ENCODE measurements at regions not wholly inside any gene's neighbourhood (a gene's known extent, or its start where the extent isn't known, plus 50 kb on each side); places are given as distances from the start of the nearest gene placed in this dataset.

DNA sequence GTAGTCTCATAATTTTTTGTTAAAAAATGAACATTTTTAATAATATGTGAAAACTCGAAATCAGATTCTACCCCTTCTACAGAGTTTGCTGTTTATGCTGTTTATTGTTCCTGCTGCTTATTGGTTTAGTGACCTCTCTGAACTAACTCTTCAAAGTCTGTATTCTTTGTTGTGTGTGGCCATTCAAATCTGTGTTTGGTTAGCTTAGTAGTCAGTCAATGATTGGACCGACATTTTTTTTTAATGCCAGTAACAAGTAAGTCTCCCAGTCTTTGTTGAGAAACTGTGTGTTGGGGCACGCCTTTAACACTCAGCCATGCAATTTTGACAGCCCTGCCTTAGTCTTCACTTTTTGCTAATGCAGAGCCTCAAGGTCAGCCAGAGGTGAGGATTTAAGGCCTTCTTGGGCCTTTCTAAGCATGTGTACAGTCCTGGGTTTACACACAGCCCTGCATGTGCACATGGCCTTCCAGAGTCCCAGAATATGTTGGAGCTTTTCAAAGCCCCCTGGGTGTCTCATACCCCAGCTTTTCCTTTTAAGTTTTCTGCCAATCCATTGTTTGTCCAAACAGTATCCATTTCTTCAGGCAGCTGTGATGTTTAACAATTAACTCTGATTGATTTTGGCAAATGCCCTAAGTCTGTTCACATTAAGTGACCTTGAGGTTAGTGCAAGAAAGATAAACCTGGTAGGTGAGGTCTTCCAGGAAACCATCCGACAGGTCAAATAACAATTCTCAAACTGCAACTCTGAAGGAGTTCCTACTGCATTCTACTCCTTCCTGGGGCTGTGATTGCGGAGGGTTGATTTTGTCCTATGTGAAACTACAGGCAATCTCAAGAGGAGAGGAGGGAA, 389.3 kb downstream of the PMP22 start:
- no peak for DNase-seq

- DNase-seq = no peak
Observed at GRCh38 chr17:14873996-14874395, 391.1 kb downstream of the PMP22 start.

DNA sequence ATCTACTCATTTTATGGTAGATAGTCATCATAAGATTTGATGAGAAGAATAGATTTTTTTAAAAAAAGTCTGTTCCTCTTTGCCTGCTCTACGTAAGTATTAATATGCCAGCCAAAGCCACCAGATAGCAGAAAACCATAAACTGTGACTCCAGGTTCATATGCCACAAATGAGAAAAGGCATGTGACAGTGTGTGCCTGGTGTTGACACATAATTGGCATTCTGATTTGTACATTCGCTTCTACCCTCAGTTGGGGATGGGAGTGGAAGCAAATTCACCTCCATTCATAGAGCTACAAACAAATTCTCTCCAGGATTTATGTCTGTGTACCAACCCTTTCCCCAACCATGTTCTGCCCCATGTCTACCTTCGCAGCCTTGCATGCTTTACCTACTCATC, 391.6 kb downstream of the PMP22 start:
- DNase-seq = no peak

GRCh38 chr17:14871921-14872320, 393.2 kb downstream of the PMP22 start:
- DNase-seq = no peak

DNA sequence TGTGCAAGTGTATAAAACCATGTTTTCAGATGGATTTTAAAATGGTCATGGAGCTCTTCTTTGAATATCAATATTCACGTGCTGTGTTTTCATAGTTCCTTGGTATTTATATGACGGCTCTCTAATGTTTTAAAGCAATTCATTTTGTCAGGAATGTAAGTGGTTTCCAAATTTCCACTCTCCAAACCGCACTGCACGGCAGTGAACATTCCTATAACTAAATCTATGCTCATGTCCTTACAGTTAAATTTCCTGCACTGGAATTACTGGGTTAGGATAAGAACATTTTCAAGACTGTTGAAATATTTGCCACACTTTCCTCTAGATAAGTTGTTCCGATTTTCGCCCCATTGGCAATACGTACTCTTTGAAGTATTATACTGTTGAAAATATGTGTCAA, 398.9 kb downstream of the PMP22 start:
- DNase-seq = no peak

DNA sequence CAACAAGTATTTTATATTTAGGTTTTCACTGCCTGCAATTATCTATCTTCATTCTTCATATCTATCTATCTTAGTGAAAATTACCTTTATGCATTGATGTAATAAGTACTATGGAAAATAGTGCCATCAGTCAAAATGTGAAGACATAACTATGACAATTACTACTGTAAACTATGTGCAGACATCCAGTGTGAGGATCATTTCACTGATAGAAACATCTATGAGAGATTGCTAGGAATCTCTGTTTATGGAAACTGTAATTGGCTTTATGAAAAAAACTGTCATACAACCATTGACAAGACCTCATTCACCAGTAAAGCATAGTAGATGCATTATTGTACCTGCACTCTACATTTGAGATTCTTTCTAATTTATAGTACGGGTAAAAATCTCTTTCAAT, 401.0 kb downstream of the PMP22 start:
- DNase-seq = no peak

DNA sequence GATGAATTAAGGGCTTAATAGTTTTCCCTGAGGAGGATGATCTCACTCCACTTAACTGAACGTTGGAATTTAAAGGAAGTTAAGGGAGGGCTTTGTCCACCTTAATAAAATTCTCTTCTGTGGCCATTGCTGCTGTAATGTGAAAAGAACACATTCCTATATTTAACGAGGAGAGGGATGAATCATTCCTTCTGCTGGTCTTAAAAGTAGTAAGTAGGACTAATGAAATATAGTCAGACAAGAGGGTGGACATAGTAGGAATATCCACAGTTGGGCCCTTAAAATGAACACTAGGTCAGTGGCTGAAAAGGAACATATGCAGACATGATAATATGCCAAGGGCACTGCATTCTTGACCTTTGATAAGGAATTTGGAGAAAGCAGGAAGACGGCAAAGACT, 405.6 kb downstream of the PMP22 start:
- DNase-seq = no peak

- no peak for DNase-seq
Observed at GRCh38 chr17:14856176-14856575, 408.9 kb downstream of the PMP22 start.

DNA sequence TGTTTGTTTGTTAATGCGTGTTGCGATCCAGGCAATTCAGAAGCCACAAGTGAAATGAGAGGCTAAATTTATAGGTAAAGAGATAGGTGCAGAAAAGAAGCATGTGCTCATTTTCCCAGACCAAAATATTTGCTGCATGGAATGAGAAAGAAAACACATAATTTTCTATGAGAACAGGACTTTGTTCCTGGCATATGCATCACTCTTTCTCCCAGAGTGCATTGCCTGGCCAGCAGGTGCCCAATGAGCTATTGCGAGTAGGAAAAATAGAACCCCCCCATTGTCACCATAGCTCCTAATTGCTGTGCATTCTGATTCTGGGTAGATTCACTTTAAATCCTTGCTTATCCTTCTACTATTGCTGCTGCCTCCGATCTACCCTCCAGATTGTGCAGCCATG, 410.4 kb downstream of the PMP22 start:
- DNase-seq = no peak

DNA sequence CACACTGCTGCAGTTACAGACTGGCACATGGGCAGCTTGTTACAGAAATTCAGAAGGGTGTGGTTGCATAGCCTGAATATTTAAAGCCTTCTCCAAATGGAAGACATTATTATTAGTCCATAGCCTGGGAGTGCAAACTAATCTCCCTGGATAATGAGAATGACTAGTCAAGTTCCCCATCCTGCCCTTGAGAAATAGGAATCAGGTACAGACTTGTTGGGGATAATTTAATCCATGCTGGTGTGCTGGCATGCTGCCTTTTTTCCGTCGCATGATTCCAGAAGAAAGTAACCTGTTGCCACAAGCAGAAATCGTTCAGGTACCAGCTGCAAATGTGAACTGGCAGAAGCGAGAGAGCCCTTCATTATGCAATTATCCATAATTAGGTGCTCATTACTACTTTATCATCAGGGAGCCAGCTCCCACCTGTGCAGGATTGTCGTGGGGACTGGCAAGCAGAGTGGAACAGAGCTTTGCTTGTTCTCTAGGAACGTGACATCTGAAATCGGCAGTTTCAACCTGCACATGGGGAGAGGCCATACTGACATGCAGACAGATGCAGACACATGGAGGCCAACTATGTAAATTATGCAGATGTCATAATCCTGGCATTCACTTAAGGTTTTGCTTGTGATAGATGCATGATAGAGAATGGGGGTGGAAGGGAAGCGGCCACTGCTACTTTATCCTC, 419.4 kb downstream of the PMP22 start:
- DNase-seq = no peak

- no peak for DNase-seq
Observed at GRCh38 chr17:14843086-14843795, 421.9 kb downstream of the PMP22 start.

DNA sequence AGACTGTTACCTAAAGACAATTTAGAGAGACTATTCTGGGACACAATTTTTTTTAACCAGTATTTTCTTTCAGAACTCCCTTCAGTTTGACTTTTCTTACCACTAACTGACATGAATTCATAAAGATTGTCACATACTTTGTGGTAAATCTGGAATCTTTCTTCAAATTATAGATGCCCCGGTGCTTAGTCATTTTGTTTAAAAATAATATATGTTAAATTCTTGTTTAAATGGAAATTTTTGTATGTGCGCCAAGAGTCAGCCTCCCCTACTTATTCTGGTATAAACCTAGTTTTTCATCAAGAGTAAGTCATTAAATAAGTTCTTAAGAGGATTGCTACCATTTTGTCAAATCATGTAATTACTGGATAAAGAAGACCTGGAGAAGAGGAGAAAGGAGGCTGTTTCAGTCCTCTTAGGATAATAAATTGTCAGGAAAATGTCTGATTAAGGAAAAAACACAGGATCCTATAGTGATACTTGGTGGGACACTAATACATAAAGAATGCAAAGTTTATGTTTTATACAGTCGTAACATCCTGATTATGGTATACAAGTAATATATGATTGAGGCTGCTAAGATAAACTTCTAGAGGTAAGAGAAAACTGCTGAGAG, 424.4 kb downstream of the PMP22 start:
- no peak for DNase-seq

DNA sequence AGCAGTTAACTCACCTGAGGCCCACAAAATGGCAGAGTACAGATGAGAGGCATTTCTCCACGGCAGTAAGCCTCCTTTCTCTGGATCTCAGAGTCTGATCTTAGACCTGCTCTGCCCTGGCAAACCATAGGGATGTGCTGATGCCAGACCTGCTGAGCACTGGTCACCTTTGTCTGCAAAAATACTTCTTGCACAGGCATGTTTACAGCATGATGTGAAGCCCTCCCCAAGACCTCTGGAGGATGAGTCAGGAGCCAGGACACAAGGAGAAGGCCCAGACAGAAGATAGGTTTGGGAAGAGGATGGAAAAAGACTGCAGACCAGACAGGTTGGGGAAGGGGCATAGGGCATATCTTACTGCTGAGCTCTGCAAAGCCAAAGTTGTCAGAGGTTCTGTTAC, 426.6 kb downstream of the PMP22 start:
- no peak for DNase-seq

DNA sequence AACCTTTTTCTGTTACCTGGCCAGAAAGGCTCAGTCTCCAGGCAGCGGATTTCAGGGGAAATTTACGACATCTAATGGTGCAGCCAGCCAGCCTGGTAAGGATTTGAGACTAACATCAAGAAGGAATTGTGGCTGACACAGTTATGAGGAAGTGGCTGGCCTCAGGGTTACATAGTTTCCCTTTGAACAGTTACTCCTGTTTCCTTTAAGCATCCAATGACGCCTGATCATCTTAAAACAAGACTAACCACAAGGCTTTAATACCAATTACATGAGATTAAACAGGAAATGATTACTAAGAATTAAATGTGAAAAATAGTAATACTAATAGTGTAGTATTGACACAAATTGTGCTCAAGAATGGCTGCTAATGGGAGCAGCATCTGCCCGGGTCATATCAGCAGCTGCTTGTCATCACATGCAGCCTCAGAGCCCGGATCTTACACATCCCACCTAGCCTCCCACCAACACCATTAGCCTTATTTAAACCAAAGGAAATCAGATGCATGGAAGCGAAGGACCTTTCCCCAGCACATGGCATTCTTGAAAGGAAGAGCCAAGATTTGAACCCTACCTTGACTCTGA, 431.8 kb downstream of the PMP22 start:
- no peak for DNase-seq

GRCh38 chr17:14831491-14831890, 433.6 kb downstream of the PMP22 start:
- no peak for DNase-seq

DNA sequence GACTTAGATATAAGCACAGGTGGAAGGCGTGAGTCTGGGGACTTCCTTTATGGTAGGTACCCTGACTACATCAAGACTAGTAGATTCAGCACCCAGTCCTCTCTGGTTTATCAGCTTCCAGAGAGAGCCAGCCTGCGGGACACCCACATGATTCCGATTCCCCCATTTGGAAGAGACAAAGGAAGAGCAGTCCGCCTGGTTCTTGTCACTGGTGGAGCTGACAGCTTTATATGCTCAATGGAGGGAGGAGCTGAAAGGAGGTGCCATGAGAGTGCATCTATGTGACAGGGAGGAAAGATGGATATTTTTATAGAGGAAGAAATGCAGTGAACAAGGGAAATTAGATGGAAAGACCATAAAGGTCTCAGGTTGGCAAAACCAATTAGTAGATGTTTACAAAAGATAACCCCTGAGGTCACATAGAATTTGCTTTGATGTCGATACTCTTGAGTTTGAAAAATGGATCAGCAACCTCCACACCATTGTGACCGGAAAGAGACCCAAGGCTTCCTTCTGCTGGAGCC, 437.7 kb downstream of the PMP22 start:
- no peak for DNase-seq

GRCh38 chr17:14826358-14826757, 438.8 kb downstream of the PMP22 start:
- DNase-seq = no peak

- no peak for DNase-seq
Observed at GRCh38 chr17:14818469-14818868, 446.7 kb downstream of the PMP22 start.

- no peak for DNase-seq
Observed at GRCh38 chr17:14815079-14815478, 450.0 kb downstream of the PMP22 start.

DNA sequence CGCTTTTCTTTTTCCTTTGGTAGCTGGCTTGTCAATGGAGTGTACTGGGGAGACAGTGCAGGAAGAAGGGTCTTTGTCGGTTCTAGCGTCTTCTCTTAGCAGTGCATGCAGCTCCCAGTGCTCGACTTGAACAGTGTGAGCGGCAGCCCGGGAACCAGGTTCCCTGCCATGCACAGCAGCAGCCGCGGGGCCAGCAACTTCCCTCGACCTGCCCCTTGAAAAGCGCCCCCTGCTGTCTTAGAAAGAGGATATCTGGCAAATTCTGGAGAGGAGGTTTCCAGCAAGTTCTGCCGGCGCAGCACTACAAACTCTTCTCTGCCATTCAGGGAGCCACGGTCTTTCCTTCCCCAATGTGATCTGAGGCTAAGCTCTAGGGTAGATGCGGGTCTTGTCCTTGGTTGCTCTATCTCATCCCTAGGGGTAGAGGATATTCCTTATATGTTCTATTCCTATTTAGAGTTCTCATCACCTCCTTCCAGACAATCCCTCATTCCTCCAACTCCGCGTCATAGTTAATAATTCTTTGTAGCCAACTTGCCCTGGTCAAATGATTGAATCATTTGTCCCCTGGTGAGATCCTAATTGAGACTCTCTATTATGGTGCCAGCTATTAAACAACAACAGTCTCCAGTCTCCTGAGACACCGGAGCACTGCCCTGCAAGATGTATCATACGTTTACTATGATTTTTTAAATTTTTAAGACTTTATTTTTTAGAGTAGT, 451.3 kb downstream of the PMP22 start:
- DNase-seq = no peak

DNA sequence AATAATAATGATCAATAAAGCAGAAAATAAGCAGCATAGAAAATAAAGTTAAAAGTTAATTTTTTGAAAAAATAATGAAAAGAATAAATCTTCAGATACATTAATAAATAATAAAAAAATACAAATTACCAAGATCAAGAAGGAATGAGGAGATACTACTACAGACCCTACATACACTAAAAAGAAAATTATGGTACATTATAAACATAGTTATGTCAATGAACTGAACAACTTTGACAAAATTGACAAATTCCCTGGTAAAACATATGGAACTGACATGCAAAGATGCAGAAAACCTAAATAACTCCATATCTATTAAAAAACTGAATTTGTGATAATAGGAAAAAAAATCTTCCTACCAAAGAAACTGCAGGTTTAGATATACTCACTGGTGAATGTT, 456.7 kb downstream of the PMP22 start:
- no peak for DNase-seq

DNA sequence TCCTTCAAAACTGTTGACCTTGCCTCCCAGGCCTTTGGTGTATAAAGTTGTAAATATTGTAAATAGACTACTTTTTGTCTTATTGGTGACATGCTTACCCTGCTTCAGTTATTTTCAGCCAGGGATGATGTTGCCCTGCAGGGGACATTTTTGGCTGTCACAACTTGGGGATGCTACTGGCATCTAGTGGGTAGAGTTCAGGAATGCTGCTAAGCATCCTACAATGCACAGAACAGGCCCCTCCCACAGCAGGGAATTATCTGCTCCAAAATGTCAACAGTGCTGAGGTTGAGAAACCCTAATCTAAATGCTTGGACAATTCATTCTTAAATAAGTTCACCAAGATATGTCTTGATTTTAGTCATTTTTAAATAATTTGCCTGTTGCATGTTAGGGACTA, 459.8 kb downstream of the PMP22 start:
- no peak for DNase-seq

Data from CD4-positive, alpha-beta T cell treated with Interferon gamma for 1 hour (primary cell).